Fibroblast of villous mesenchyme (primary cell): ENCODE measurements at regions not wholly inside any gene's neighbourhood (a gene's known extent, or its start where the extent isn't known, plus 50 kb on each side); places are given as distances from the start of the nearest gene placed in this dataset.

Experiments used
- DNase-seq: peaks from one replicate; pipeline ENCODE4 v3.0.0-alpha.2; 2010; ENCODE audit warnings: low read depth
- H3K4me3 ChIP-seq: 2 replicates; pipeline ENCODE4 v1.5.1; 2011; ENCODE audit warnings: low read depth, mild to moderate bottlenecking, low read length
- CTCF ChIP-seq: IDR thresholded peaks from 2 replicates; pipeline ENCODE4 v1.5.1; 2012; ENCODE audit warnings: low read depth, mild to moderate bottlenecking, low read length; ENCODE audit not compliant: insufficient read depth

- no peak for TF ChIP-seq CTCF
- no peak for DNase-seq
- no peak overlapping the region for H3K4me3 ChIP-seq
Observed at GRCh38 chr2:5077479-5078089, 614.6 kb upstream of the SOX11 start.

- no peak for DNase-seq
- TF ChIP-seq CTCF: no peak
- H3K4me3 ChIP-seq: no peak overlapping the region
Observed at GRCh38 chr2:5083402-5083801, 608.8 kb upstream of the SOX11 start.

- TF ChIP-seq CTCF: no peak
- no peak for DNase-seq
- no peak overlapping the region for H3K4me3 ChIP-seq
Observed at GRCh38 chr2:5089409-5089808, 602.8 kb upstream of the SOX11 start.

- DNase-seq: no peak
- no peak for TF ChIP-seq CTCF
Observed at GRCh38 chr2:5093056-5093455, 599.1 kb upstream of the SOX11 start.

GRCh38 chr2:5093518-5093917 lies 598.7 kb upstream of the SOX11 start:
- no peak for TF ChIP-seq CTCF
- H3K4me3 ChIP-seq: no peak overlapping the region
- DNase-seq: no peak

More at GRCh38 chr2:5093056-5093455, 599.1 kb upstream of the SOX11 start:
- no peak overlapping the region for H3K4me3 ChIP-seq

- DNase-seq: no peak
- no peak for TF ChIP-seq CTCF
- H3K4me3 ChIP-seq: no peak overlapping the region
Observed at GRCh38 chr2:5094192-5094591, 598.0 kb upstream of the SOX11 start.

GRCh38 chr2:5098286-5098685 lies 593.9 kb upstream of the SOX11 start:
- no peak overlapping the region for H3K4me3 ChIP-seq
- TF ChIP-seq CTCF: no peak
- no peak for DNase-seq
